GM19238 (cell line): ENCODE measurements at regions not wholly inside any gene's neighbourhood (a gene's known extent, or its start where the extent isn't known, plus 50 kb on each side); places are given as distances from the start of the nearest gene placed in this dataset.

Source experiments
- DNase-seq: peaks from one replicate; pipeline ENCODE4 v3.0.0; 2011; ENCODE audit warnings: low spot score; ENCODE audit not compliant: insufficient read length

- DNase-seq, result no peak
Measured at GRCh38 chr1:56225964-56226815, 353.2 kb downstream of the PLPP3 start.

DNA sequence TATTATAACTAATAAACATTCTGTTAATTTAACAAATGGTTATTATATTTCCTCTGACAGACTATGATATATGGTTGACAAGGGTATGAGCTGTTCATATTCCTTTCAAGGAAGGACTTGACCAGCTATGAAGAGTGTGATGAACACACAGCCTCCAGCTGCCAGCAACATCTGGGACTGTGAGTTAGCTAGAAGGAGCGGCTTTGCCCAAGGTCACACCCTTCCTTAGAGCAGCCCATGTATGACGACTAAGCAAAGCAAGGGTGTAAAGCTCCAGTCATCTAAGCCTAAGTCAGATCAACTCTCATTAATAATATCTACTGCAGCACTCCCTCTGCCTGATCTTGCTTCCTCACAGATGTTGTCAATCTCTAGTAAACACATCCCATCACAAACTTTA, 355.4 kb downstream of the PLPP3 start:
- DNase-seq, result no peak

- no peak for DNase-seq
Measured at GRCh38 chr1:56222914-56223540, 356.3 kb downstream of the PLPP3 start.

DNA sequence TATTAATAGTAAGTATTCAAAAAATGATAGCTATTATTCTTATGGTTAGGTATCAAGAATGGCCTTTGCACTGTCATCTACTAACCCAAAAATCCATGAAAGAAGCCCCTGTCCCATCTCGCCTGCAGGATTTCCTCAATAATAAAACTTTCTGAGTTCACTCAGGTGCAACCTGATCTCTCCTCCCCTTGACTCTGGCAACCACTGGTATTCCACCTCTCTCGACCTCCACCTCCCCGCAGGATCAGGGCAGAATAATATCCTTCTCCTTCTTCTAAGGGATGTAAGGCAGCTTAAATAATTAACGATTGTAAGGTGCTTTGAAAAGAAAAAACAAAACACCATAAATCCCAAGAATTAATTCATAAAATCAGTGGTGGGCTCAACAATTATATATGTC, 359.3 kb downstream of the PLPP3 start:
- no peak for DNase-seq

- DNase-seq, result no peak
Measured at GRCh38 chr1:56218023-56218422, 361.3 kb downstream of the PLPP3 start.

- no peak for DNase-seq
Measured at GRCh38 chr1:56216218-56216617, 363.1 kb downstream of the PLPP3 start.

GRCh38 chr1:56215771-56216170, 363.6 kb downstream of the PLPP3 start:
- DNase-seq, result no peak

DNA sequence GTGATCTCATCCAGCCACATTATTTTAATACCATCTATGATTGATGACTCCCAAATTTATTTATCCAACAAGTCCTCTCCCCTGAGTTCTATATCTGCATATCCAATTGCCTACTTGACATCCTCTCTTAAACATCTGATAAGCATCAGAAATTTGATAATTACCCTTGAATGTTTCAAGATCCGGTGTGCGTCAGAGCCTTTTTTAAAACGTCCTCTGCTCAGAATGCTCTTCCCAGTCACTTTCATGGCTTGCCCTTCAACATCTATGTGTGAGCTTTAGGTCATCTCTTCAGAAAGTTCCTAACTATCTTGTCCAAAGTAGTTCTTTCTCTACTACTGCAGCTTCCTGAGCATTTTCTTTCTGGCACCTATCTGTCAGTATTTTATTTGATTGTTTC, 364.3 kb downstream of the PLPP3 start:
- no peak for DNase-seq

- DNase-seq, result no peak
Measured at GRCh38 chr1:56213068-56213467, 366.3 kb downstream of the PLPP3 start.

- DNase-seq, result no peak
Measured at GRCh38 chr1:56212143-56212542, 367.2 kb downstream of the PLPP3 start.

DNA sequence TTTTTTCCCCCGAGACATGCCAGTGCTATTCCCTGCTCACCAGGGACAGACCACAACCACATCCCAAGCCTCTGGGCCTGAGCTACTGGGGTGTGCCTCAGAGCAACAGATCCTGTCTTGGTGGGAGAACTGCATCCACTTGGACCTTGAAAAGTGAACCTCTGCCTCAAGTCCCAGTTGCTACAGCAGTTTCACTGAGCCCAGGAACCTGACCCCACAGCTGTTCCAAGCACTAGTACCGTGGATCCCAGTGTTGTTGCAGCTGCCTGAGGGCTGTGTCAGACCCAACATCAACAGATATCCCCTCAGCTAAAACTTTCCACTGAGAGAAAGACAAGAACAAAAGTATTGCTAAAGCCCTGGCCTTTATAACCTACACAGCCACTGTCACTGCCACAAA, 373.0 kb downstream of the PLPP3 start:
- DNase-seq, result no peak

GRCh38 chr1:56204206-56204605, 375.2 kb downstream of the PLPP3 start:
- no peak for DNase-seq

GRCh38 chr1:56202796-56203492, 376.4 kb downstream of the PLPP3 start:
- no peak for DNase-seq

DNA sequence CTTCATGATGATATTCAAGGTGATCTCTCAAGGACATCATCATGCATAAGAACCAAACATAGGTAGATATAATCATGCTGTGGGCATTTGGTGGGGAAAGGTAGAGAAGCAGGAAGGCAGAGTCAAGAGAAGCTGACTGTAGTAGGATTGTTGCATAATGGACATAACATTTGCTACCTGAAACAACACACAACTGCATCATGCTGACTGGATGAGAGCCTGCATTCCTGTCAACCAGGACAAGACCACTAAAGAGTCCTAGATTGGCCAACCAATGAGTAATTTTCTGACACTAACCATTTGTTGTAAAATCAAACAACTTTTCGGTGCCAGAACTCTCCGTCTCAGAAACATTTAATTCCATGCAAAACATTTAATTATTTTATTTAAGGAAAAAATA, 377.2 kb downstream of the PLPP3 start:
- DNase-seq, result no peak

DNA sequence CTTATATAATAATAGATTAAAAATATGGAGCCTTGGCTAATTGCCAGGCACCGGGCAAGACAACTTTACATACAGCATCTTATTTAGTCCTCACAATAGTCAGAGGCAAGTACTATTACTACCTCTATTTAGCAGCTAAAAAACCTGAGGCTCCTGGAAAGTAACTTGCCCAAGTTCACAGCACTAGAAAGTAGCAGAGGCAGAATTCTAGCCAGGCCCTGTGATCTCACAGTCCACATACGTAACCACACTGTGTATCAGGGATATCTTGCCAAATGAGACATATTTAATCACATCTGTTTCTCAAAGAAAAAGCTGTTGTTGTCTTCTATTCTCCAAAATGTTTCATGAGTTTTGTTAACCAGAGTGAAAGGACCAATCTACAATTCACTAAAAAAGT, 378.5 kb downstream of the PLPP3 start:
- DNase-seq, result no peak

DNA sequence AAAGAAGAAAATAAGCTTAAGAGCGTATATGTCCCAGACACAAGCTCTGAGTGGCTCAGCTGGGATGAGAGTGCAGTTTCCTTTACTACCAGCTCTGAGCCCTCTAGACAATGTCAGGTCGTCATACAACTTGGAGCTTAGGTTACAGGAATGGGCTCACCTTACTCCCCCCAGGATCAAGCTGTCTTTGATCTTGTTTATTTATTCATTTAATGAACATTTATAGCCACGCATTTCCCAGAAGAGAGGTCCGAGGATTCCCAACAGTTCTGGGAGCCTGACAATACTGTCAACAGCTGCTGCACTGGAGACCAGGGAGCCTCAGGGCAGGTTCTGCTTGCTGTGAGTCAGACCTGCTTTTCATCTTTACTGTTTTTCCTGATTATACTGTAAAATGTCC, 378.9 kb downstream of the PLPP3 start:
- no peak for DNase-seq

DNA sequence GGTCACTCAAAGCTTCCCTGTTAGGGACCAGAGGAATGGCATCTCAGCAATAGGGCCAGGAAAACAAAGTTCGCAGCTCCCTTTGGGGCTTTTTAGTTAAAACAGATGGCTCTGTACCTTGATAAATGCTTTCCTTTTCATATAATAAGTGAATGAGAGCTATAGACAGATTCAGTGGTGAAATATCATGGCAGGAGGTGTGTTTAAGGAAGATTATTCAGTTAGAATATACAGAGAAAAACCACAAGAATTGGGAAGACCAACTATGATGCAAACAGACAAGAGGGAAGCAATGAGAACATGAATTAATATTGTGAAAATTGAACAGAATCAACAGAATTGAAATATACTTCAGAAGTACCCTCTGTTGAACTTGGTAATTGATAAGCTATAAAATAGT, 379.4 kb downstream of the PLPP3 start:
- no peak for DNase-seq

- no peak for DNase-seq
Measured at GRCh38 chr1:56199061-56199460, 380.3 kb downstream of the PLPP3 start.

GRCh38 chr1:56197946-56198345, 381.4 kb downstream of the PLPP3 start:
- no peak for DNase-seq

- DNase-seq, result no peak
Measured at GRCh38 chr1:56196839-56197238, 382.5 kb downstream of the PLPP3 start.

DNA sequence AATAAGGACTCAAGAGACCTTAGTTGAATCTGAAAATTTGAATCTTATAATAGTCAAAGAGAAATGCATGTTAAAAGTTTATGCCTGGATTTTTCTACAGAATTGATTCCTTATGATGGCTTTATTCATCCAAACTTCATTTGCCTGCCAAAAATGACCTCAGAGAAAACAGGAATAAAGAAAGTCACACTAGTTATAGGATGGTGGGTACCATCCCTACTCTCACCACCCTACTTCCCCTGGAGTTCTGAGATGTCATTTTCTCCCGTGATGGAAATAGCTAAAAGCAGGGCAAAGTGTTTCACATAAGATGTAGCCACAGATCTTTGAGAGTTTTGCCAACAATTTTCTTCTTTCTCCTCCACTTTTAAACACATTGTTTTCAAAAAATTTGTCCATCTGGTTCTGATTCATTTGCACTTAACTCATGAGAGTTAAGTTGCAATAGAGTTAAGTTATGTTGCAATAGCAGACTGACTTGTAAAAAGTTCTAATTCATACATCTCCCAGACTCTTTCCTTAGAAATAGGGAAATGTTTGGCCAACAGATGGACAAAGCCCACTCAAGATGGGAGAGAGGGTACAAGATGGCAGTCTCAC, 384.6 kb downstream of the PLPP3 start:
- no peak for DNase-seq

GRCh38 chr1:56193656-56194055, 385.7 kb downstream of the PLPP3 start:
- no peak for DNase-seq
